Fibroblast of peridontal ligament (primary cell): ENCODE measurements at regions not wholly inside any gene's neighbourhood (a gene's known extent, or its start where the extent isn't known, plus 50 kb on each side); places are given as distances from the start of the nearest gene placed in this dataset.

Experiments used
- DNase-seq: peaks from one replicate; pipeline ENCODE4 v3.0.0-alpha.2; 2010; ENCODE audit errors: extremely low read depth

DNA sequence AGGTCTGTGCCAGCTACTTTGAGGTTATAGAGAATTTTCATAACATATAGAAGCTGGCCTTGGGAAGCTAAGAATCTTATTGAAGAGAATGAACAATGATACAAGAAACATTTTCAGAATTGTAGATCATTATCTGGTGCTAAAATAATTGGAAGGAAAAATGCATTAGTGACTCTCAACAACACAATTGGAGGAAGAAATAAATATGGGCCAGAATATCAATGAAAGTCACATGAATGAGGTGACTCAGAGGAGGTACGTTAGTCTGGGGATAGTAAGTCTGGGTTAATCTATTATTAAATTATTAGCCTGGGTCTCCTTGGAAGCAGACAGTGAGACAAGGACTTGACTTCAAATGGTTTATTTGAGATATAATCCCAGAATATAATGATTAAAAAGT lies 529.3 kb upstream of the SLIT2 start:
- no peak for DNase-seq

GRCh38 chr4:19721587-19721986 lies 530.1 kb upstream of the SLIT2 start:
- DNase-seq: no peak

DNA sequence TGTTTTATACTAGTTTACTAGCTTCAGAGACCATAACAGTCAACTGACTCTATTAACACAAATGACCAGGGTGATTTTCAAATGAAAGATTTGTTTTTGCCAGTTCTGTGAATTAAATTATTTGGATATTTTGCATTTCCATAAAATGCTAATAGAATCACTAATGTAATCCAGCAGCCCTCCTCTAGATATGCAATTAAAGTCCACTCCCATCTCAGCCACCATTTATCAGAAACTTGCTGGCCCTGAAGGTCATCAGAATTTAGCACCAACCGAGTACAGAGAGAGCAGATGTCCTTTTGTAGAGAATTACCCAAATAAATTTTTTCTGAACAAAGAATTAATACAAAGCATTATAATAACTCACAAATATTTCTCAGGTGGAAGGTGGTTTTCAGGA lies 531.1 kb upstream of the SLIT2 start:
- DNase-seq: no peak

DNA sequence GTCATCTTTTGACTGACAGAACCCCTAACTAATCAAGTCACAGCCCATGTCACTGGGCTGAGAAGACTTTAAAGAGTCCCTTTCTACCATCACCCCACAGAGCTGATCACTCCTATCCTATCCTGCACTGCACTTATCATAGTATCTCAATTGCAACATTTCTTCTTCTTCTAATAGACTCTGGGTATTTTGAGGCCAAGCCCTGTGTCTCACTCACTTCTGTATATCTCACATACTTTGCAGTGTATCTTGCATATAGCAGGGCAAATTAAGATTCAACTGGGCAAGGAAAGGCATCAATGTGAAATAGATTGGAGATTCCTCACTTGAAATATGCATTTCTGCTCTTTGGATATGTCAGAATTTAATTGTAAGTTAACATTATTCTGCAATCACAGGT lies 531.5 kb upstream of the SLIT2 start:
- no peak for DNase-seq

DNA sequence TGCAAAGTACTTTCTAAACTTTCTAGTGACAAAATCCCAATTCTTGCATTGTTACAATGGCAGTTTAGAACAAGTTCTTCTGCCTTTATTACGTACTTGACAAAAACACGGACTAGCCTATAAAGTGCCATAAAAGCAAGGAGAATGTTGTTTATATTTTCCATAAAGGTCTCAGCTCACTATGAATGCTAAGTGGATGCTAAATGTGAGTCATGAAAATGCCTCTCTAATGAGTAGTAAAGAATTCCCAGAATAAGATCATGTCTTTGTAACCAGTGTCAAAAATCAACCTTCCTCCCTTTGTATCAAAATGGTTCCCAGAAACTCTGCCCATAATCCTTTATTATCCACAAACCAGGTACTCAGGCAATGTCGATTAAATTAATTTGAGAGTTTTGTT lies 539.8 kb upstream of the SLIT2 start:
- peak; percentile 68 for DNase-seq

DNA sequence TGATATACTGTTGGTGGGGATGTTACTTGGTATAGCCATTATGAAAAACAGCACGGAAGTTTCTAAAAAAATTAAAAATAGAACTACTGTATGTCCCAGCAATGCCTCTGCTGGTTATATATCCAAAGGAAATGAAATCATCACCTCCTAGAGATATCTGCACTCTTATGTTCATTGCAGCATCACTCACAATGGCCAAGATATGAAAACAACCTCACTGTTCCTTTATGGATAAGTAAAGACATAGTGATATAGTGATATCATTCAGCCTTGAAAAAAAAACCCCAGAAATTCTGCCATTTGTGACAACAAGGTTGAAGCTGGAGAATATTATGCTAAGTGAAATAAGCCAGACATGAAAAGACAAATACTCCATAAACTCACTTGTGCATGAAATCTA lies 543.8 kb upstream of the SLIT2 start:
- no peak for DNase-seq

DNA sequence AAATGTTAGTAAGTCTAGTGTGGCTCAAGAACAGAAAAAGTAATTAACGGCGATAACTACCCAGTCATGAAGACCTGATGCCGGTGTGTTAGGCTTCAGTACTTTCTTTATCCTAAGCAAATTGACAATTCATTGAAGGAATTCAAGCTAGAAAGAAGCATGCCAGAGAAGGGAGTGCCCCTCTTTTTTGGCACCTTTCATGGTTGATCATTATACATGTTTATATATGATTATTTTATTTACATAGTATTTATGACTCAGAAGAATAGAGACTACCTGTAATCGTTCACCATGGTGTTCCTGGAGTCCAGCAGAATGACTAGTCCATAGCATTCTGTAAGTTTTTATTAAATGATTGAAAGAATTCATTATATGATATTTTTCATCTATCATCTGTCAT lies 548.3 kb upstream of the SLIT2 start:
- no peak for DNase-seq

DNA sequence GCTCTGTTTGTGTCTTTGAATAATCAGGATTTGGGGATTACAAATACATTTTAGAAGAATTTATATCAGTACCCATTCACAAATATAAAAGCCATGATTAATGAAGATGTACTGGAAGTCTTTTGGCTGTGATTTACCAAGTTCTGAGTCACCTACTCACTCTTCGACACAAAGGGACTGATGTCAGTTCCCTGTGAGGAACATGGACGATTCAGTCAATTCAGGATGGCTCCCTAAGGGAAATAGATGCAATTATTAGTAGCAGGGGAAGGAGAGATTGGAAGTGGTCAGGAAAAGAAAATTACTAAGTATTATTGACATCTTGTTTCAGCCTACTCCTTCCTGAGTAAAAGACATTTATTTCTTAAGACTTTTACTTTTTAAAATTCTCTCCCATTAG lies 550.7 kb upstream of the SLIT2 start:
- DNase-seq: no peak

DNA sequence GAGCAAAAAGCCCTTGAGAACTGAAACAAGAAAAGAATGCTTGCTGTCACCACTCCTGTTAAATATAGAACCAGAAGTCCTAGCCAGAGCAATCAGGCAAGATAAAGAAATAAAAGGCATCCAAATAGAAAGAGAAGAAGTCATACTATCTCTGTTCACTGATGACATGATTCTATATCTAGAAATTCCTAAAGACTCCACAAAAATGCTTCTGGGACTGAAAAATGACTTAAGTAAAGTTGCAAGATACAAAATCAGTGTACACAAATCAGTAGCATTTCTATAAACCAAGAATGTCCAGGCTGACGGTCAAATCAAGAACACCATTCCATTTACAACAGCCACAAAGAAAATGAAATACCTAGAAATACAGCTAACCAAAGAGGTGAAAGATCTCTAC lies 552.7 kb upstream of the SLIT2 start:
- DNase-seq: no peak

DNA sequence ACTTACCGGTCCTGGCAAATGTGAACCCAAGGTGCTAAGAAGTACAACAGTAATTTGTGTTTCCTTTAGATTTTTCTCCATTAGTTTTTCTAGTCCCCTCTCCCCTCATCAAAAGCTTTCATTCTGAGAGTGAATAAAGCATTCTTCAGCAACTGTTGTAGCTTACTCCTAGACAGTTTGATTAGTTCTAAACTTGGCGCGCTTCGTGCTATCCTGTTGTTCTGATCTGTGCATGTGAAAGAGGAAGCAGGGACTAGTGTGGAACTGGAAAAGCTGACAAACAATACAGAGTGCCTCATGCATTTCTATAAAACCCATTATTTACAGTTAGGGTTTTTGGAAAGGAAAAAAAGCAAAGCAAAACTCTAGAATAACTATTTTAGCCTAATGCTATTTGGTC lies 556.9 kb upstream of the SLIT2 start:
- no peak for DNase-seq

- DNase-seq: peak; percentile 16
Observed at GRCh38 chr4:19693936-19694570, 557.7 kb upstream of the SLIT2 start.

DNA sequence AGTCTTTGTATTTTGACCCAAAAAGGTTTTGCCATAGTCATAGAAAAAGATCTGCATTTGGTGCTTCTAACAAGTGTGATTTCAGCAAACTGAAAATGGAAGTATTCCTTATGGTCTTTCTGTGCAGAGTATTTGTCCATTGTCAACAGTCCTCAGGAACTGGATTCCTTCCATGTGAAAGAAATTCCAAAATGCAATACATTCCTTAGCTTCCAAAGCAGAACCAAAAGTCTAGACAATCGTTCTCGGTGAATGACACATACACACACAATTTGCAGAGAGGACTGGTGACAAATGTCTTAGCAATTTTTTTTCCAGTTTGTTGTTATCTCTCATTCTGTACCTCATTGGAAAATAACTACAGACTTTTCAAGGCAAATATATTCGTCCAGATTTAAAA lies 562.2 kb upstream of the SLIT2 start:
- DNase-seq: peak; percentile 66

- DNase-seq: no peak
Observed at GRCh38 chr4:19686456-19686855, 565.2 kb upstream of the SLIT2 start.

DNA sequence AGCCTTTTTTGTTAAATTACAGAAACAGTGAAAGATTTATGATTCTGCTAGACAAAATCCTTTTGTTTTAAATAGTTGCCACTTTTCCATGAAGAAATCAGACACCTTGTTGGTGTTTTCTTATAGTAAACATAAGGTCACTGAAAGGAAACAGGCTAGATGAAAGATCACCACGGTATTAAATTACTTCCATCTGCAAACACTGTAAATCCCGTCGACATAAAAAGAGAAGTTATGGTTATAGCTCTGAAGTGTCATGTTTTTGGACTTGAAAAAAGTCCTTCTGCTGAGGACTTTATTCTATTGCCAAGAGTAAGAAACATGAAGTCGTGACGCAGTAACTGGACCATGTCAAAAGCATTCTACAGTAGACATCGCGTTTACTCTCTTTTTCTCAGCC lies 567.6 kb upstream of the SLIT2 start:
- peak; percentile 42 for DNase-seq

- DNase-seq: no peak
Observed at GRCh38 chr4:19683426-19683825, 568.3 kb upstream of the SLIT2 start.

- peak; percentile 47 for DNase-seq
Observed at GRCh38 chr4:19677211-19677610, 574.5 kb upstream of the SLIT2 start.

DNA sequence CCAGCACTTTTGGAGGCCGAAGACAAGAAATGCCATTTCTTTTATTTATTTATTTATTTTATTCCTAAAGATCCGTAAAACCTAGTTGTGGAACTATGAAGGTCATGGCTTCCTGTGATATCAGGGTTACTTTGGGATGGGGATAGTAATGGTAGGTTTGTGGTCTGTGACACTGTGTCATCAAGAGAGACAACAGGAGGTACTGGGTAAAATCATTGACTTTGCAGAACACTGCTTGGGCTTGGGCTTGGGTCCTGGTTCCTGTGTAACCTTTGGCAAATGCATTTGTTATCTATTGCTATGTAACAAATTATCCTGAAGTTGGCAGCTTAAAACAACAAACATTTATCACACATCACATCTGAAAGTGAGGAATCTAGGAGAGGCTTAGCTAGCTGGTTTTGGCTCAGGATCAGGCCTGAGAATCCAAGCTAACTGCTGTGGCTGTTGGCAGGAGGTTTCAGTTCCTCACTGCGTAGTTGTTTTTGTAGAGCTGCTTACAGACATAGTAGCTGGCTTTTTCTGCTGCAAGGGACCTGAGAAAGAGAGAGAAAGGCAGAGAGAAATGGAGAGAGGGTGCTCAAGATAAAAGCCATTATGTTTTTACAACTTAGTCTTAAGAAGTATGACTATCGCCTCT lies 576.4 kb upstream of the SLIT2 start:
- peak; percentile 71 for DNase-seq

GRCh38 chr4:19659101-19659500 lies 592.6 kb upstream of the SLIT2 start:
- no peak for DNase-seq

DNA sequence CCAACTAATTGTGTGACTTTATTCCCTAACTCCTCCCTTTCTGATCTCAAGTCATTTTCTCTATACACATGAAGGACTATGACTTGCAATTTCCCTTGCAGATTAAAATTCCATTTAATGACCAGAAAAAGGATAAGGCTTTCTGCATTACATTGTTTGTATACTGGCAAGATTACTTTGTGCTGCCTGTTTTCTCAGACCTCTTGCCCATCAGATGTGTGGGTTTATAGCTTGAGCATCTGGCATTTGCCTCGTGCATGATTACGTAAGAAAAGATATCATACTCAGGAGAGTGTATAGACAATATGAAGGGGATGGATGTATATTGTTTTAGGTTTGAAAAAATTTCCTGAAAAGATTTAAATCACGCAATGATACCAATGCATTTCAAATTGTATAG lies 593.8 kb upstream of the SLIT2 start:
- no peak for DNase-seq

DNA sequence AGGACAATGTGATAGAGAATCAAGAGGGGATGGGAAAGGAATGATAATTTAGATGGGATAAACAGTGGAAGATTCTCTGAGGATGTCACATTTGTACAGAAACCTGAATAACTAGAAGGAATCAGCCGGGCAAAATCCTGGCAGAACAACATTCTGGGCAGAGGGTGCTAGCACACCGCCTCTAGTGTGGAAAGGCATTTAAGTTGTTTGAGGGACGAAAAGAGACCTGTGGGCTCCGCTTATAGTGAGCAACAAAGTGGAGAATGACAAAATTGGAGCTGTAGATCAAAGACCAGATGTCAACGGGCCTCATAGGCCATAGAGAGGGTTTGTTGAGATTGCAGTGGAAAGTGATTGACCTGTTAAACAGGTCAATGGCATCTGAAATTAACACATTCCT lies 596.0 kb upstream of the SLIT2 start:
- no peak for DNase-seq

DNA sequence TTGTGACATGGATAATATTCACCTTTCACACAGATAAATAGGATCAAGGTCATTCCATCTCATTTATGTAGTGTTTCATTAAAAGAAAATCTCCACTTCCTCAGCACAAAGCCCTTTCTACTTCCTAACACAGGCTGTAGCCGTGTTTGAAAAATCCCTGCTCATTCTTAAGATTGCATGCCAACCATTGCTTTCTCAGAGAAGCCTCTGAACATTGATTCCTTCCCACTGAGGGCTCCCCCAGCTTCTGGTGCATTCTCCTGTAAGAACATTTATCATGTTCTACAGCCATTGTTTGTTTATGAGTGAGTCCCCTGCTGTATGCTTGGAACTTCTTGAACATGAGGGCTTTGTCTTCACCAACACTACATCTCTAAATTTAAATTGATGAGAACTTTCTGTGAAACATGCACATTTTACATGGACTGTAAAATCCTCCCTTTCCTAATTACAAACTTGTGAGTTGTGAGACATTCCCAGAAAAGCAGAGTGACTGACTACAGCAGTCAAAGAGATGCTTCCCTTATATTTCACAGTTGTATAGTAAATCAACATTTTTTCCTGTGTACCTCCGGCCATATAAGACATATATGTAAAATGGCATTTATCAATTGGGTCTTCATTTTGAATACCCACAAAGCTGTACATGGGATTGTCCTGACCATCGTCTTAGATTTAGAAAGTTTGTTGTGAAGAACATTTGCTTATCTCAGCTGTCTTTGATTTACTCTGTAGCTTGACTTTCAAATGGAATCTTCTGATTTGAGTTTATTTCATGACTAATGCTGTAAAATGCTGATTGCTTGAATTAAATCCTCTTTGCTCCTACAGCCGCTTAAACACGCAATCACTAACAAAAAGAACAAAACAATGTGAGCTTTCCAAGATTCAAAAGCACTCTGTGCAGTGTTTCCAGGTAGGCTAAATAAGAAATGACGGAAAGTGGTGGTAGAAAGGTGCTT lies 600.5 kb upstream of the SLIT2 start:
- DNase-seq: peak; percentile 77

DNA sequence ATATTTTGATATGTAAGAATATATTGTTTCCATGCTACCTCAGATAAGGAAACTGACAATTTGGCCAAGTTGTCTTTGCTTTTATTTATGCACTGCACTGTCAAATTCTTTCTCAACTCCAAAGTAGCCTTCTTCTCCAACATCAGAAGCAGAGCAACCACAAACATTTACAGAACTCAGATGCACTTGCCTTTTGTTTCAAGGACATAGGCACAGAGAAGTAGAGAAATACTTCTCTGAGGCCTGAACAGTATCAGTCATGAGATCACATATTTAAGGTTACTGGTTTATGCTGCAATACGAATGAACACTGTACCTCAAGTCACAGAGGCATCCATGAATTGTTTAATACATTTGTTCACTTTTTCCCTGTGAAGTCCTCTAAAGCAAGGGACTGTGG lies 606.1 kb upstream of the SLIT2 start:
- DNase-seq: no peak

DNA sequence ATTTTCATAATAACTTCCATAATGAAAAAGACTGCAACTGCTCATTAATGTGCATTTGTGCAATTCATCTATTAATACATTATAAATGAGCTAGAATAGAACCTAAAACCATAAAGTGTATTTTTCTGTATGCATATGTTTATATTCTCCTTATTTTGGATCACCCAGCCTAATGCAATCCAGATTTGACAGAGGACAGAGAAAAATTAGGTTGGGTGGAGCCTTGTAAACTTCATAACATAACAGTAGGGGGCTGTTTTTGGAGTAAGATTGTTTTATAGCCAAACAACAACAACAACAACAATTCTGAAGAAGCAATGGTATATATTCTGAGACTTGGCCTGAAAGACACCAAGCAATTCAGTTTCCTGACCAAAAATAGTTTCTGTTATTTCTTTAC lies 615.3 kb upstream of the SLIT2 start:
- peak; percentile 46 for DNase-seq
